NOMO-1 treated with dmso at 0.1 percent for 144 hours (cell line): ENCODE measurements at regions not wholly inside any gene's neighbourhood (a gene's known extent, or its start where the extent isn't known, plus 50 kb on each side); places are given as distances from the start of the nearest gene placed in this dataset.

Experiments used
- DNase-seq: peaks from one replicate; lab custom pipeline; 2025; ENCODE audit not compliant: unreplicated experiment; lab: John Stamatoyannopoulos, UW

GRCh38 chr6:134510920-134511319, 193.0 kb upstream of the SGK1 start:
- peak; percentile 28 for DNase-seq

DNA sequence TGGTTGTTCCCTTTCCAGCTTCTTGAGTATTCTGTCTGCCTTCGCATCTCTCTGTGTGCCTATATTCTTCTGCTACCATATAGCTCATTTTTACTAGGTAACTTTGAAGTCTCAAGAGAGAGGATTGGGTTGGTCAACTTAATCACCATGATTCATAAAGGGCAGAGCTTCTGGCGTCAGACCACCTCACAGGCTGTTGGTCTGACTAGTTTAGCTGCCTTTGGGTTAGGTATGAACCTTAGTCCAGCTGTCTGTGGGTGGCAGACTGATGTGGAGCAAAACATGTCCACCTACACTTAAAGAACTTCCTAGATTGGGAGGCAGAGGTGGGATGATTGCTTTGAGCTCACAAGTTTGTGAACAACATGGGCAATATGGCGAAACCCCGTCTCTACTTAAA, 192.2 kb upstream of the SGK1 start:
- DNase-seq, result no peak

DNA sequence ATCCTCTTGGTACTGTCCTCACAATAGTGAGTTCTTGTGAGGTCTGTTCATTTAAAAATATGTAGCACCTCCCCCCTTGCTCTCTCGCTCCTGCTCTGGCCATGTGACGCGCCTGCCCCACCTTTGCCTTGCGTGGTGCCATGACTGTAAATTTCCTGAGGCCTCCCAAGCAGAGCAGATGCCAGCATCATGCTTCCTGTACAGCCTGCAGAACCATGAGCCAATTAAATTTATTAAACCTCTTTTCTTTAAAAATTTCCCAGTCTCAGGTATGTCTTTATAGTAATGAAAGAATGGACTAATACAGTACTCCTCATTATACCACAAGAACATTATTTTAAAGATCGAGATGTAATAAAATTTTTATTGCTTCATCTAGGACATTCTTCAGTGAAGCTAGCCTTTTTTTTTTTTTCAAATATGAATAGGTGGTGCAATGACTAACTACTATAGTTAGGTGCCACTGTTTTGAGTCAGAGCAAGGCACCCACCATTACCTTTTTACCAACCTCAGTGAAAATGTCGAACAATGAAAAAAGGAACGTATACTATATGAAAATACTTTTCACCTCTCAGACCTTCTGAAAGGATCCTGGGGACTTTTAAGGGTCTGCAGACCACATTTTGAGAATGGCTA, 191.1 kb upstream of the SGK1 start:
- no peak for DNase-seq

GRCh38 chr6:134506162-134506561, 188.2 kb upstream of the SGK1 start:
- DNase-seq, result no peak

DNA sequence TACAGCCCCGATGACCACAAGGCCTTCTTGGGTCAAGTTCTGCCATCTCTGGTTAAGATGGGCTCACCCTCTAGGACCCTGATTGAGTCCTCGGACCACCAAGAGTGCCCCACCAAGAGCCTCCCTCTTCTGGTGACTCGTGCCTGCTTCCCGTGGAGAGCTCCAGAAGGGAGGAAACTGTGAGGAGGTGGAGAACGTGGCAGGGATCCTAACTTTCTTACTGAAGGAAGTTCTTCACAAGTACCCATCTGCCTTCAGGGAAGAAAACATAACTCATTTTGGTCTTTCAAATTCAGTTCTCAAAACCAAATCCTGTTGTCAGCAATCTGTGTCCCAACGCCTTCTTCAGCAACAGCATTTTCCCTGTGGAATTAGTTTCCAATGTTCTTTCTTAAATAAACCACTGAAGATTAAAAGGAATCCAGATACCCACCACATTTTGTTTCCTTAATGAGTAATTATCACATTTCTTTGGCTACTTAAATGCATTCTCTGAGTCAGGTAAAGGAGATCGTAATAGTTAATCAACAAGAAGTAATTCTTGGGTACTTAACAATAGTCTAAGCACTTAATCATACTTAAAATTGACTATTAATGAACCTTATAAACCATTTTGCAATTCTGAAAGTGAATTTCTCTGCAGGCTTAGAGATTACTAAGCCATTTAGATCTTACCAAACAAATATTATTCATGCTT, 185.8 kb upstream of the SGK1 start:
- no peak for DNase-seq

DNA sequence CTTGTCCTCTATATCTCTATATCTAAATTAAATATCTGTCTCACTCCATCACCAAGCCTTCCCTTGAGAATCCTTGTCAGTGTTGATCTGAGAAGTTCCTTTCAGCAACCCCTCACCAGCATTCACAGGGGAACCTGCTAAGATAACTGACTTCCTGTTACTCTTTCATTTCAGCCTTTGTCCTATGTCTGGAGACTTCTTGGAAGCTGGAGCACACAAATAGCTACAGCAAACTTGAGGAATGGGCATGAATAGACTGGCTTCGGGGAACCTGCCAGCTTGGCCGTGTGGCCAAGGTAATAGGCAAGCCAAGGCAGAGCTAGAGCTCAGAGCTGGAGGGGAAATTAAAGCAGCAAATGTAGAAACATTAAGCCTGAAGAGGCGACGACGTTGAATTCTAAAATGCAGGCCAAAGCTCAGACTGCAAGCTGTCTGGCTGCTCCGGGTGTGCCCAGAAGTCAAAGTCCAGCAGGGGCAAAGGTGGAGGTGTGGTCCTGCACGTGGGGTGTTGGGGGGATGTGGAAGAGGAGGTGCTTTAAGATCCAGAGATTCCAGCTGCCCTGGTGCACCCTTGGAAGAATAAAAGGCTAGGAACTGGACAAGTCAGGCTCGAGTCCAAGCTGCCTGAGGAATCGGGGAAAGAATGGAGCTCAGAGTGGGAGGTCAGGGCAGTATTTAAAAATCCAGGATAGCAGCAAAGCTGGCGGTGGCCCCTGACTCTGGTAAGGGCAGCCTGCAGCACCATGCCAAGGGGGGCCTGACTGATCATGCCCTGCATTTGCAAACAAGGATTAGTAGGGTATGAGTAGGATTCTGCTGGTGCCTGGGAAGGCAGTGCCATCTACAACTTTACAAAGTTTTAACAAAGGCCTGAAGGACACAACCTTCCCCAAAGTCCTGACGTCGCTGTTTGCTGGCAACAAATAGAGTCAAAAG, 185.0 kb upstream of the SGK1 start:
- no peak for DNase-seq

GRCh38 chr6:134495890-134496248, 178.0 kb upstream of the SGK1 start:
- DNase-seq, result no peak

GRCh38 chr6:134495203-134495889, 177.4 kb upstream of the SGK1 start:
- no peak for DNase-seq

DNA sequence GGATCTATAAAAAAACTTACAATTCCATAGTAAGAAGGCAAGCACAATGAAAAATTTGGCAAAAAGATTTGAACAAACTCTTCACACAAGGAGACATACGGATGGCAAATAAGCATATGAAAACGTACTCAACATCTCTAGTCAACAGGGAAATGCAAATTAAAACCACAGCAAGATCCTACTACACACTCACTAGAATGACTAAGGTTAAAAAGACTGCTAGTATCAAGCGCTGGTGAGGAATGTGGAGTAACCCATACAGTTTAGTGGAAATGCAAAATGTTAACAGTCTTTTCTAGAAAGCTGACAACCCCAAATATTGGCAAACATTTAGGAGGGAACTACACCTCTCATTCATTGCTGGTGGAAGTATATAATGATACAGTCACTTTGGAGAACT, 175.9 kb upstream of the SGK1 start:
- no peak for DNase-seq

- DNase-seq, result no peak
Observed at GRCh38 chr6:134491477-134491876, 173.6 kb upstream of the SGK1 start.

DNA sequence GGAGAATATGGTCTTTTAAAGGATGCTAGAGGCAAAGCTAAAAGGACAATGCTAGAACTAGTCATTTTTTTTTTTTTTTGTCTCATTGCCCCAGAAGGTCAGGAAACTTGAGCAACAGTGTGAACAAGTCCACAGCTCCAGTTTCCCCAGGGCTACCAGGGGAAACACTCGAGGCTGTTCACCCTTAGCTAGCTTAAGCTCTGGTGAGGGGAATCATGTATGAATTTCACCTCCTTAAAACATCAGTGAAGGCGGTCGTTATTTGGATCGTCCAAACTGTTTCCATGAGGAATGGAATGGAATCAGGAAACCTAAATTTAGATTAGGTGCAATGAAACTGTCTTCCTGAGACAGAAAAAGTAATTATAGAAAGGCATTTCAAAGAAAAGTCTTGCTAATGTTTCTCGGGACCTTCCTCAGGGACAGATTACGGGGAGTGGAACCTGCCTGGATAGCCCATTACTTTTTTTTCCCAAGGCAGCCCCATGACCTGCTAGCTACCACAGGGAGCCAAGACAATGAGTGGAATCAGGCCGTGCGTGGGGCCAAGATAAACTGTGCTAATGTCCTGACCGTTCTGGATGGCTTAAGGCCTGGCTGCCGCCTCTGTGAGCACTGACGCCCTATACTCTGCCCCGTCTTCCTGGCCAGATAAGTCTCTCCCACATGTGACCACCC, 164.8 kb upstream of the SGK1 start:
- no peak for DNase-seq

DNA sequence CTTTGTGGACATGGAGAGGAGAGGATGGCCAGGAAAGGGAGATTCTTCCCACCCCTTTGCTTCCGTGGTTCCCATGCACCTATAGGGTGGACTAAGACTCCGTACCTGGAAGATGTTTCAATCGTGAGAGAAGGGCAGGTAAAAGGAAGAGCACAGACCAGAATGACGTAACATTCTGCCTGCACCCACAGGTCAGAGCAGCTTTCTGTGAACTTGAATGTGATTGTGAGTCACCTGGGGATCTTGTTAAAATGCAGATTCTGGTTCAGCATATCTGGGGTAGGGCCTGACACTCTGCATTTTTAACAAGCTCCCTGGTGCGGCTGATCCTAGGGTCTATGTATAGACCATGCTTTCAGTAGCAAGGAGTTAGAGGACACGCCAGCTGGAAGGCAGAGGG, 164.1 kb upstream of the SGK1 start:
- DNase-seq, result no peak

DNA sequence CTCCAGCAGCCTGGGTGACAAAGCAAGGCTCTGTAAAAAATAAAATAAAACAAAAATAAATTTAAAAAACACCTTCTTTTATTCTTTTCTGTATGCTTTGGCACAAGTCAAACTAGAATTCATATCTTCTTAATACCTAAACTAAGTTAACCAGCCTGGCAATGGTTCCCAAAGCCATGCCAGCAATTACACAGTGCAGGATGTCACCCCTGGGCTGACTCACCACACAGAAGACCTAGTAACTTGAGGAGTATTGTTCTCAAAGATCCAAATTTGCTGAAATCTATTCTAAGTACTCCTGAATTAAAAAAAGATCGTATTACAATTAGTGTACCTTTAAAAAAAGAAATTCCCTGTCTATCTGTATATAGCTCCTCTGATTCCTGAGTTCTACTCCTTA, 162.7 kb upstream of the SGK1 start:
- DNase-seq, result no peak

- no peak for DNase-seq
Observed at GRCh38 chr6:134478764-134479399, 161.0 kb upstream of the SGK1 start.

- DNase-seq, result no peak
Observed at GRCh38 chr6:134477991-134478635, 160.2 kb upstream of the SGK1 start.

- DNase-seq, result no peak
Observed at GRCh38 chr6:134474955-134475354, 157.0 kb upstream of the SGK1 start.

- DNase-seq, result no peak
Observed at GRCh38 chr6:134472661-134473060, 154.7 kb upstream of the SGK1 start.

DNA sequence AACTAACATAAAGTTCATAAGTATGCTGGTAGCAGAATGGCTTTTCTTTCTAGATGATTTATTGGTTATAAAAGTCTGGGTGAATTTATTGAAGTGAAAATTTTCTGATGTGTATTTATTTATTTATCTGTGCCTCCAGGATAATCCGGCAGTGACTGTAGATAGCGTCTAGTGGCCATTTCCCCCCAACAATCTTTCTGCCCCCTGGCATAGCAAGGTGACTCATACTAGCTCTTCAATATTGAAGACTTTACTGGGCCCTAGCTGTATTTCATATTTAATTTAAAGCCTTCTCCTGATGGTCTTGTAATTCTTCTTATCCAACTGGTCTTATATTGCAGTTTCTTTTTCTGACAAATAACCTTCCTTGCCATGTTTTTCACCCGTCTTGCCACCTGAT, 154.1 kb upstream of the SGK1 start:
- DNase-seq, result no peak

GRCh38 chr6:134470457-134470975, 152.6 kb upstream of the SGK1 start:
- DNase-seq, result no peak
